Thyroid gland (tissue), 4 donors: ENCODE measurements at regions not wholly inside any gene's neighbourhood (a gene's known extent, or its start where the extent isn't known, plus 50 kb on each side); places are given as distances from the start of the nearest gene placed in this dataset.

ENCODE experiments used
- DNase-seq, 2 donors: peaks; one replicate each; pipeline ENCODE4 v3.0.0-alpha.2; 2019
- H3K27ac ChIP-seq, 3 donors: fragments of 200-600 bp; sonication (generic); 1 replicate in 2 of 3; 2 replicates in 1 of 3; pipeline ENCODE4 v1.5.1; 2016 to 2019; ENCODE audit warnings: mild to moderate bottlenecking in 1 of 3, moderate library complexity in 1 of 3
- H3K27me3 ChIP-seq: fragments of 200-600 bp; sonication (generic); one replicate; pipeline ENCODE4 v1.5.1; 2019
- H3K36me3 ChIP-seq, 2 donors: fragments of 200-600 bp; sonication (generic); one replicate each; pipeline ENCODE4 v1.5.1; 2016 to 2019
- H3K4me1 ChIP-seq, 2 donors: fragments of 200-600 bp; sonication (generic); one replicate each; pipeline ENCODE4 v1.5.1; 2017 to 2019
- H3K4me3 ChIP-seq, 3 donors: fragments of 200-600 bp; sonication (generic); replicated peaks in 1 of 3; 1 replicate in 2 of 3; 2 replicates in 1 of 3; pipeline ENCODE4 v1.5.1; 2016; ENCODE audit warnings: mild to moderate bottlenecking in 1 of 3
- H3K9me3 ChIP-seq: fragments of 200-600 bp; sonication (generic); one replicate; pipeline ENCODE4 v1.5.1; 2017
- POLR2A ChIP-seq, 2 donors: fragments of 450-650 bp; IDR thresholded peaks; one replicate each; pipeline ENCODE4 v1.6.1; 2017; ENCODE audit warnings: antibody characterized with exemption in 2 of 2, mild to moderate bottlenecking in 2 of 2, moderate library complexity in 1 of 2
- WGBS, 2 donors: methylation state at CpG; one replicate each; pipeline ENCODE4 v1.1.5; 2017; 5-methylcytosine and 5-hydroxymethylcytosine counted together
- intact Hi-C: fragments of 100-400 bp; cut with DNase I; formaldehyde crosslinking; loops from one replicate; pipeline ENCODE4 v1.15.1; 2023
- TF ChIP-seq, protein P1 (sequence below), 6 experiments: fragments of 200-600 bp in 3 of 6; fragments of 450-650 bp in 3 of 6; sonication (generic) in 3 of 6; IDR thresholded peaks; one replicate each; pipeline ENCODE4 v1.5.1; 2016 to 2019; ENCODE audit warnings: antibody characterized with exemption in 6 of 6, mild to moderate bottlenecking in 2 of 6, inconsistent platforms in 1 of 6, moderate library complexity in 1 of 6

DNA sequence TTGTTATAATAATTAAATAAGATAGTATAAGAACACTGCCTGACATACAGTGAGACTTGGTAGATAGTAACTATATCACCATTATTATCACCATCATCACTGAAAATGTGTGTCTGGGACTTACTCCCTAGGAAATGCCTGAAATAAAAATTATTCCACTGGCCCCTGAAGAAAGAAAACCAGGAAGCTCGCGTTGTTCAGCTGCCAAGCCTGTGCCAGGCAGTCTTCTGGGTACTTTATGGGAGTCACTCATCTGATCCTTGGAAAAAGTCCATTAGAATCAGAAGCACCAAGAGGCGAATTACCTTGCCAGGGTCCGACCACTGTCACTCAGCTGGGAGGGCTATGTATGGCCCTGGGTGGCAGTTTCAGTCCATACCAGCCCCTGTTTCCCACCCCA, 220.3 kb upstream of the TPM1 start:
- intact Hi-C loops: no loop called here
- WGBS, 2 donors: 81 to 94% methylated on average over 4 of the region's 4 CpGs
- TF ChIP-seq, protein P1, sequence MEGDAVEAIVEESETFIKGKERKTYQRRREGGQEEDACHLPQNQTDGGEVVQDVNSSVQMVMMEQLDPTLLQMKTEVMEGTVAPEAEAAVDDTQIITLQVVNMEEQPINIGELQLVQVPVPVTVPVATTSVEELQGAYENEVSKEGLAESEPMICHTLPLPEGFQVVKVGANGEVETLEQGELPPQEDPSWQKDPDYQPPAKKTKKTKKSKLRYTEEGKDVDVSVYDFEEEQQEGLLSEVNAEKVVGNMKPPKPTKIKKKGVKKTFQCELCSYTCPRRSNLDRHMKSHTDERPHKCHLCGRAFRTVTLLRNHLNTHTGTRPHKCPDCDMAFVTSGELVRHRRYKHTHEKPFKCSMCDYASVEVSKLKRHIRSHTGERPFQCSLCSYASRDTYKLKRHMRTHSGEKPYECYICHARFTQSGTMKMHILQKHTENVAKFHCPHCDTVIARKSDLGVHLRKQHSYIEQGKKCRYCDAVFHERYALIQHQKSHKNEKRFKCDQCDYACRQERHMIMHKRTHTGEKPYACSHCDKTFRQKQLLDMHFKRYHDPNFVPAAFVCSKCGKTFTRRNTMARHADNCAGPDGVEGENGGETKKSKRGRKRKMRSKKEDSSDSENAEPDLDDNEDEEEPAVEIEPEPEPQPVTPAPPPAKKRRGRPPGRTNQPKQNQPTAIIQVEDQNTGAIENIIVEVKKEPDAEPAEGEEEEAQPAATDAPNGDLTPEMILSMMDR (IDR thresholded peaks at IDR 0.05): no peak
- TF ChIP-seq POLR2A (IDR thresholded peaks at IDR 0.05): no peak
- Histone ChIP-seq H3K4me1 (peaks cover 0 to 4% of the 10 kb centered on the region in 2 donors), H3K27me3 (no peaks in the 10 kb centered on the region), H3K27ac (no peak overlapping the region), H3K9me3 (no peaks in the 10 kb centered on the region), H3K4me3 (no peak overlapping the region), H3K36me3 (peaks cover 14 to 25% of the 10 kb centered on the region in 2 donors)
- DNase-seq: no peak

DNA sequence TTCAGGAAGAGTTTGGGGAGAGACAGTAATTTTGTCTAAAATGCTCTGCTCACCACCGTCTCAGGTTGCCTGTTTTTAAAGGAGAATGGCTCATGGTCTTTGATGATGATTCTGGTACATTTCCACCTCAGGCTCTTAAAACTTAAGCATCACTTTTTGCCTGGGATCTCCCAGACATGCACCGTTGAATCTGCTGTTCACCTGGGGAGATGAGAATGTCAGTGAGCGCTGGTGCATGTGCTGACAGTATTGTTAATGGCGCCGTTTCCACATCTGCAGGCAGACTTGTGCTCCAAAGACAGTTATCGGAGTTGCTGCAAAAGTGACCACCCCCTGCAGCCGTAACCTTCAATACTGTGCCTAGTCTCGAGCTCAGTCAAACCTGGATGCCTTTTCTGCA, 219.0 kb upstream of the TPM1 start:
- 82% methylated on average over 8 of the region's 8 CpGs for WGBS, 2 donors
- no peak overlapping the region for H3K4me3 ChIP-seq
- DNase-seq: no peak
- peaks cover 14 to 25% of the 10 kb centered on the region in 2 donors for H3K36me3 ChIP-seq
- TF ChIP-seq, protein P1 (IDR thresholded peaks at IDR 0.05): no peak
- no peak for TF ChIP-seq POLR2A (IDR thresholded peaks at IDR 0.05)
- intact Hi-C loops: no loop called here
- no peak overlapping the region for H3K27ac ChIP-seq
- peaks cover 8 to 13% of the 10 kb centered on the region in 2 donors for H3K4me1 ChIP-seq
- H3K27me3 ChIP-seq: no peaks in the 10 kb centered on the region
- no peaks in the 10 kb centered on the region for H3K9me3 ChIP-seq

DNA sequence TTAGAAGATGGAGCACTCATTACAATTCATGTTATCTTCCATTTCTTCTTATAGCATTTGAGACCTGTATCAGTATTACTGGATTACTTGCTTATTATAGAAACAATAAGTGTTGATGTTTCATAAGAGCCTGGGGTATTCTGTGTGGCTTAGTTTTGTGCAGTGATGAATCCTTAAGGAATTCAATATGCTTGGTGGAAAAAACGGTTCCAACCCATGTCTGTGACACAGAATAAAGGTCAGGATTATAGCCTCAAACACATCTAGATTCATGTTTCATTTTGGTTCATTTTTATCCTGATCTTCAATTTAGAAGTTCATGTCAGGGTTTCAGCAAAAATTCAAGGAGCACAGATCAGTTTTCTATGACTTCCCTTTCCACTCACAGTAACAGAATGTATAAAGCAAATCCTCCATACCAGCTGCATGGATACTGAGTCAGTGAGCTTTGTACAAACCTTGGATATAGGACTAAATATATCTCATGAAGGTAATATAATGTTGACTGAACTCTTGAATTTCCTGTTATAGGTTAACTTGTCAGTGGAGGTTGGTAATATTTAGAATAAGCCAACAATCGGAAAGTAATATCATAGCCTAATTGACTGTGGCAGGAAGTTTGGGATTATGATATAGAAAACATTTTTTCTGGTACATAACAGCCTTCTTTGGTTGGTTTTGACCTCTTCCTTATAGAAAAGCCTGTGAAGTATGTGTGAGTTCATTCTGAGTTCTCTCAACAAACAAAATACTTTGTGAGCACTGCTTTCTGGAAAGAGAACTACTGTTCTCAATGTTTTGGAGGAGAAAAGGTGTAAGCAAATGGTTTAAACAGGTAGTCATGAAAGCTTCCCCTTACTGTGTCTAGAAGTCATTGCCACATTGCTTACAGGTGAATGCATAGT, 218.2 kb upstream of the TPM1 start:
- no peak for DNase-seq
- no peak overlapping the region for H3K27ac ChIP-seq
- no peak overlapping the region for H3K4me3 ChIP-seq
- no peaks in the 10 kb centered on the region for H3K9me3 ChIP-seq
- peaks cover 8 to 15% of the 10 kb centered on the region in 2 donors for H3K4me1 ChIP-seq
- 84 to 88% methylated on average over 2 of the region's 2 CpGs for WGBS, 2 donors
- TF ChIP-seq, protein P1 (IDR thresholded peaks at IDR 0.05): no peak
- TF ChIP-seq POLR2A (IDR thresholded peaks at IDR 0.05): no peak
- H3K27me3 ChIP-seq: no peaks in the 10 kb centered on the region
- peaks cover 13 to 24% of the 10 kb centered on the region in 2 donors for H3K36me3 ChIP-seq
- intact Hi-C loops: no loop called here

DNA sequence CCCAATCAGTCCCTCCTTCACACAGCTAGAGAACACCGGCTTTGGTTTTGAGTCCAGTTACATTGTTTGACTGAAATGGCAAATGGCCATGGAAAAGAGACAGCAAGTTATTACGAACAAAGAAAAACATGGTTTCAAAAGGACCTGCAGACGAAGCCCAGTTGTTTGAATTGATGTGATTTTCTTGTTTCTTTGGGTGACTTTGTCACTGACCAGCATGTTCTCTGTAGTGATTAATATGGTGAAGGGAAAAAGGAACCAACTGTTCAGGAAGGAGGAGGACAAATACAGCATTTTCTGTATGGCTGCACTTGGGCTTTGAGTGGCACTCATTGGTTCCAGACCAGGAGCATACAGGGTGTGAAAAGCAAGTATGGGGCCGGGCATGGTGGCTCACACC, 217.4 kb upstream of the TPM1 start:
- Histone ChIP-seq H3K27me3 (no peaks in the 10 kb centered on the region), H3K36me3 (peaks cover 5 to 15% of the 10 kb centered on the region in 2 donors), H3K4me3 (no peak overlapping the region), H3K27ac (no peak overlapping the region), H3K4me1 (peaks cover 8 to 15% of the 10 kb centered on the region in 2 donors), H3K9me3 (no peaks in the 10 kb centered on the region)
- intact Hi-C loops: no loop called here
- DNase-seq: no peak
- TF ChIP-seq, protein P1 (IDR thresholded peaks at IDR 0.05): no peak
- TF ChIP-seq POLR2A (IDR thresholded peaks at IDR 0.05): no peak
- WGBS, 2 donors: 62 to 66% methylated on average over 4 of the region's 4 CpGs

DNA sequence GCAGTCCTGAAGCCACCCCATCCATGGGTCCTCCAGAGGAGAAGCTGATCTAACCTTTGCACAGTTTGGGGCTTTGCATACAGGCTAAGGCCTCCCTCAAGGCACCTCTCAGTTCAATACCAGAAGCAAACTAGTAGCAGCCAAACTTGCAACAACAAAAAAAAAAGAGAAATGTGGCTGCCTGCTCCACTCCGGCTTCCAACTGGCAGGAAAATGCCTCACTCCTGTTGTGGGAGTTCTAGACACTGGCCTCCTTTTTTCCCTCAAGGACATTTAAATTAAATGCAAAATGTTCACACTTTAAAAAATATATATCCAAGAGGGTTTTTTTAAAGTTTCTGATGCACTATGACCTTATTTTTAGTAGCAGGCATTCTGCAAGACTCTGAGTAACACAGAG, 216.0 kb upstream of the TPM1 start:
- Histone ChIP-seq H3K4me1 (peaks cover 8 to 15% of the 10 kb centered on the region in 2 donors), H3K9me3 (no peaks in the 10 kb centered on the region), H3K27ac (no peak overlapping the region), H3K36me3 (peaks cover 0 to 5% of the 10 kb centered on the region in 2 donors), H3K4me3 (no peak overlapping the region), H3K27me3 (no peaks in the 10 kb centered on the region)
- WGBS, 2 donors: 90 to 96% methylated on average over 1 of the region's 1 CpG
- TF ChIP-seq POLR2A (IDR thresholded peaks at IDR 0.05): no peak
- TF ChIP-seq, protein P1 (IDR thresholded peaks at IDR 0.05): no peak
- intact Hi-C loops: no loop called here
- DNase-seq: no peak
